HepG2 (cell line): ENCODE measurements at regions not wholly inside any gene's neighbourhood (a gene's known extent, or its start where the extent isn't known, plus 50 kb on each side); places are given as distances from the start of the nearest gene placed in this dataset.

ENCODE experiments used
- ATAC-seq: fragments of 200-7000 bp; cut with Tn5 transposase; 3 replicates; pipeline ENCODE4 v1.9.1; 2020; ENCODE audit warnings: mild to moderate bottlenecking, moderate library complexity
- BruUV-seq: library from RNA; stranded (reverse); fragments of 400-500 nt; replicated peaks from 2 replicates; lab custom pipeline; 2021; lab: Mats Ljungman, UMichigan
- CTCF ChIA-PET: fragments of 300-600 bp; formaldehyde crosslinking; extraction: SDS; loops from one replicate; lab custom pipeline; 2021; ENCODE audit warnings: low total read pairs, inconsistent platforms, low intra/inter-chr PET ratio; lab: Yijun Ruan, JAX
- POLR2A ChIA-PET: fragments of 350-600 bp; sonication (Branson Sonifier 250); formaldehyde crosslinking; loops from one replicate; lab custom pipeline; 2020; ENCODE audit warnings: antibody characterized with exemption, inconsistent platforms; lab: Yijun Ruan, JAX
- DNase-seq: peaks from one replicate; pipeline ENCODE4 v3.0.0-alpha.2; 2015; ENCODE audit warnings: low spot score
- FAIRE-seq: peaks from 3 replicates; lab custom pipeline; 2011; peaks lifted over from hg19 to GRCh38; lab: Jason Lieb, UNC
- H2AFZ ChIP-seq: one replicate; pipeline ENCODE4 v1.6.1; 2011; ENCODE audit warnings: low read length, inconsistent platforms
- H3K27ac ChIP-seq: fragments of 300-600 bp; 3 replicates; pipeline ENCODE4 v1.8.0; 2011; ENCODE audit warnings: mixed run types, mild to moderate bottlenecking, mixed read lengths, low read length, inconsistent platforms; ENCODE audit not compliant: insufficient read depth; ENCODE audit errors: extremely low read length
- H3K27me3 ChIP-seq, 2 experiments: fragments of 200-600 bp in 1 of 2; 2 replicates in 1 of 2; 3 replicates in 1 of 2; pipeline versions ENCODE4 v1.6.0 to v1.8.0; 2011; ENCODE audit warnings: low read length in 2 of 2, mild to moderate bottlenecking in 2 of 2, moderate library complexity in 2 of 2, inconsistent platforms in 1 of 2; ENCODE audit not compliant: insufficient read depth in 2 of 2, control insufficient read depth in 1 of 2
- H3K36me3 ChIP-seq, 2 experiments: fragments of 200-600 bp in 1 of 2; replicated peaks in 1 of 2; 2 replicates in 1 of 2; 3 replicates in 1 of 2; pipeline versions ENCODE4 v1.5.1 to v1.8.0; 2011; ENCODE audit warnings: low read length in 2 of 2, inconsistent platforms in 1 of 2; ENCODE audit not compliant: insufficient read depth in 2 of 2, control insufficient read depth in 1 of 2
- H3K4me1 ChIP-seq: 2 replicates; pipeline ENCODE4 v1.5.1; 2012; ENCODE audit warnings: low read length, inconsistent platforms; ENCODE audit not compliant: insufficient read depth
- H3K4me2 ChIP-seq: 2 replicates; pipeline ENCODE4 v1.6.0; 2011; ENCODE audit warnings: low read depth, low read length, inconsistent platforms
- H3K4me3 ChIP-seq, 3 experiments: fragments of 200-600 bp in 1 of 3; sonication (generic), shearing (Covaris generic) in 1 of 3; replicated peaks in 1 of 3; 2 replicates each; pipeline ENCODE4 v1.5.1; 2011 to 2016; ENCODE audit warnings: low read length in 3 of 3, inconsistent platforms in 2 of 3, low read depth in 2 of 3, mild to moderate bottlenecking in 2 of 3, control low read depth in 1 of 3, mixed read lengths in 1 of 3; ENCODE audit not compliant: insufficient read depth in 1 of 3
- H3K79me2 ChIP-seq: one replicate; pipeline ENCODE4 v1.6.1; 2011; ENCODE audit warnings: low read length, inconsistent platforms; ENCODE audit not compliant: insufficient read depth
- H3K9ac ChIP-seq: 2 replicates; pipeline ENCODE4 v1.6.0; 2011; ENCODE audit warnings: mild to moderate bottlenecking, low read depth, low read length, inconsistent platforms; ENCODE audit not compliant: insufficient read depth
- H3K9me3 ChIP-seq: 2 replicates; pipeline ENCODE4 v1.5.1; 2012; ENCODE audit warnings: mild to moderate bottlenecking, low read length
- H4K20me1 ChIP-seq: 2 replicates; pipeline ENCODE4 v1.6.0; 2011; ENCODE audit warnings: inconsistent platforms, mild to moderate bottlenecking, low read length, moderate library complexity; ENCODE audit not compliant: insufficient read depth
- DNMT3B ChIP-seq: conservative IDR thresholded peaks from 2 replicates; pipeline ENCODE4 v1.6.1; 2016; ENCODE audit warnings: missing biosample characterization, control low read depth
- ELF3 ChIP-seq: IDR thresholded peaks from 2 replicates; pipeline ENCODE4 v1.6.1; 2016; ENCODE audit warnings: missing genetic modification reagents, missing compliant biosample characterization
- HMGA1 ChIP-seq: sonication (generic); formaldehyde crosslinking; conservative IDR thresholded peaks from 2 replicates; pipeline ENCODE4 v1.4.0; 2020; ENCODE audit warnings: missing genetic modification reagents
- HNF4A ChIP-seq: sonication (generic); formaldehyde crosslinking; IDR thresholded peaks from 2 replicates; pipeline ENCODE4 v1.4.0; 2020; ENCODE audit warnings: missing genetic modification reagents
- ISL2 ChIP-seq: sonication (generic); formaldehyde crosslinking; IDR thresholded peaks from 2 replicates; pipeline ENCODE4 v1.5.0; 2020; ENCODE audit warnings: missing genetic modification reagents
- ONECUT2 ChIP-seq: sonication (generic); formaldehyde crosslinking; IDR thresholded peaks from 2 replicates; pipeline ENCODE4 v1.4.0; 2020; ENCODE audit warnings: missing genetic modification reagents
- PHF8 ChIP-seq: sonication (generic); formaldehyde crosslinking; IDR thresholded peaks from 2 replicates; pipeline ENCODE4 v1.5.0; 2020; ENCODE audit warnings: missing genetic modification reagents
- SATB2 ChIP-seq: sonication (generic); formaldehyde crosslinking; IDR thresholded peaks from 2 replicates; pipeline ENCODE4 v1.5.0; 2020; ENCODE audit warnings: missing genetic modification reagents
- ZNF546 ChIP-seq: sonication (generic); formaldehyde crosslinking; conservative IDR thresholded peaks from 2 replicates; pipeline ENCODE4 v1.8.1; 2023; ENCODE audit warnings: mild to moderate bottlenecking, missing genetic modification reagents
- ZNF550 ChIP-seq: sonication (generic); formaldehyde crosslinking; IDR thresholded peaks from 2 replicates; pipeline ENCODE4 v1.4.0; 2020; ENCODE audit warnings: mild to moderate bottlenecking, missing genetic modification reagents, borderline replicate concordance
- ZNF678 ChIP-seq: sonication (generic); formaldehyde crosslinking; IDR thresholded peaks from 2 replicates; pipeline ENCODE4 v1.4.0; 2020; ENCODE audit warnings: mild to moderate bottlenecking, missing genetic modification reagents
- ZNF768 ChIP-seq: sonication (generic); formaldehyde crosslinking; IDR thresholded peaks from 2 replicates; pipeline ENCODE4 v1.4.0; 2020; ENCODE audit warnings: missing genetic modification reagents
- WGBS: methylation state at CpG from one replicate; pipeline ENCODE4 v1.1.6; 2017; ENCODE audit warnings: low lambda C conversion rate; 5-methylcytosine and 5-hydroxymethylcytosine counted together
- in situ Hi-C: cut with HindIII; loops from 2 replicates; pipeline ENCODE4 v1.10.0; 2017; ENCODE audit warnings: low pct_unique_long_range_greater_than_20kb; ENCODE audit not compliant: extremely low pct_ligation_motif_present
- intact Hi-C: fragments of 100-400 bp; cut with micrococcal nuclease; formaldehyde crosslinking; loops from one replicate; pipeline ENCODE4 v1.10.0; 2022; ENCODE audit not compliant: unreplicated experiment
- TF ChIP-seq, protein P1 (sequence below): sonication (generic); formaldehyde crosslinking; IDR thresholded peaks from 2 replicates; pipeline ENCODE4 v1.8.0; 2022; ENCODE audit warnings: missing genetic modification reagents, mild to moderate bottlenecking, inconsistent platforms, borderline replicate concordance
- TF ChIP-seq, protein P2 (sequence below): sonication (generic); formaldehyde crosslinking; IDR thresholded peaks from 2 replicates; pipeline ENCODE4 v1.5.1; 2020; ENCODE audit warnings: missing genetic modification reagents, mild to moderate bottlenecking, borderline replicate concordance
- TF ChIP-seq, protein P3 (sequence below): sonication (generic); formaldehyde crosslinking; IDR thresholded peaks from 2 replicates; pipeline ENCODE4 v1.8.0; 2022; ENCODE audit warnings: mild to moderate bottlenecking, missing genetic modification reagents, moderate library complexity
- TF ChIP-seq, protein P4 (sequence below): sonication (generic); formaldehyde crosslinking; IDR thresholded peaks from 2 replicates; pipeline ENCODE4 v1.5.1; 2020; ENCODE audit warnings: missing genetic modification reagents, mild to moderate bottlenecking, borderline replicate concordance

DNA sequence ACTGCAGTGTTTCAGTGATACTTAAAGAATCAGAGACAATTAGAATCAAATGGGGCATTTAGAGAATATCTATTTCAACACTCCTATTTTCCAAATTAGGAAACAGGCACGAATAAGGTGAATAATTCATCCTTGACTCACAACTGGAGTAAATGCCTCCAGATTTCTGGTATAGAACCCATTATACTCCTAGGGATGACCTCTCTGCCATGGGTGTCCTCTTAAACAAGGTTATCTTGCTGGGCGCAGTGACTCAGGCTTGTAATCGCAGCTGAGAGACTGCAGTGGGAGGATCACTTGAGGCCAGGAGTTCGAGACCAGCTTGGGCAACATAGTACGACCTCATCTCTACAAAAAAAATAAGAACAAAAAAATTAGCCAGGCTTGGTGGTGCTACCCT, 139.8 kb upstream of the ELAC2 start:
- 8% methylated on average over 5 of the region's 5 CpGs for WGBS
- intact Hi-C loops = no loop called here
- H4K20me1 ChIP-seq = no peaks in the 10 kb centered on the region
- H3K4me2 ChIP-seq = no peak overlapping the region
- no peaks in the 10 kb centered on the region for H3K9me3 ChIP-seq
- no peaks in the 10 kb centered on the region for H3K36me3 ChIP-seq
- no peaks in the 10 kb centered on the region for H3K4me1 ChIP-seq
- FAIRE-seq (no peak), DNase-seq (no peak)
- TF ChIP-seq ZNF546 (no peak), ZNF768 (CRISPR knock-in tag) (no peak), HNF4A (CRISPR knock-in tag) (no peak), ZNF550 (CRISPR knock-in tag) (no peak), PHF8 (CRISPR knock-in tag) (no peak), ZNF678 (no peak), DNMT3B (CRISPR knock-in tag) (no peak), SATB2 (CRISPR knock-in tag) (no peak), ONECUT2 (no peak), ELF3 (CRISPR knock-in tag) (no peak), HMGA1 (CRISPR knock-in tag) (no peak), ISL2 (CRISPR knock-in tag) (no peak)
- TF ChIP-seq, protein P1, sequence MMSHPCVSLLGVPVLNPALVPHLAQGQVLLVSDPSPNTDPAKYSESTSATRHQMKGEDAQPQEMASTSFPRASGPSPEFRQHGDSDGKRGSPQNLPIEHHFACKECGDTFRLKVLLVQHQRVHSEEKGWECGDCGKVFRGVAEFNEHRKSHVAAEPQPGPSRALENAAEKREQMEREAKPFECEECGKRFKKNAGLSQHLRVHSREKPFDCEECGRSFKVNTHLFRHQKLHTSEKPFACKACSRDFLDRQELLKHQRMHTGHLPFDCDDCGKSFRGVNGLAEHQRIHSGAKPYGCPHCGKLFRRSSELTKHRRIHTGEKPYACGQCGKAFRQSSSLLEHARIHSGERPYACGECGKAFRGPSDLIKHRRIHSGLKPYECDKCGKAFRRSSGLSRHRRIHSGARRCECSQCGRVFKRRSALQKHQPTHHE (CRISPR knock-in tag) = no peak
- TF ChIP-seq, protein P2, sequence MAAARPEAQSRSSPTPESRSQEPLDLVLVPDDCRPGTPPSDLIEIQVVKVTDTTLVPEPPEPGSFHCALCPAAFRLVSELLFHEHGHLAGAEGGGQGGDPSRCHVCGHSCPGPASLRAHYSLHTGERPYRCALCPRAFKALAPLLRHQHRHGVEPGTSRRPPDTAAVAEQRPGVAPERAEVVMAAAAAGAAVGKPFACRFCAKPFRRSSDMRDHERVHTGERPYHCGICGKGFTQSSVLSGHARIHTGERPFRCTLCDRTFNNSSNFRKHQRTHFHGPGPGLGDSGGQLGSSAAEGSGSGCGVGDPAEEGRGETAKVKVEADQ (CRISPR knock-in tag) = no peak
- TF ChIP-seq, protein P3, sequence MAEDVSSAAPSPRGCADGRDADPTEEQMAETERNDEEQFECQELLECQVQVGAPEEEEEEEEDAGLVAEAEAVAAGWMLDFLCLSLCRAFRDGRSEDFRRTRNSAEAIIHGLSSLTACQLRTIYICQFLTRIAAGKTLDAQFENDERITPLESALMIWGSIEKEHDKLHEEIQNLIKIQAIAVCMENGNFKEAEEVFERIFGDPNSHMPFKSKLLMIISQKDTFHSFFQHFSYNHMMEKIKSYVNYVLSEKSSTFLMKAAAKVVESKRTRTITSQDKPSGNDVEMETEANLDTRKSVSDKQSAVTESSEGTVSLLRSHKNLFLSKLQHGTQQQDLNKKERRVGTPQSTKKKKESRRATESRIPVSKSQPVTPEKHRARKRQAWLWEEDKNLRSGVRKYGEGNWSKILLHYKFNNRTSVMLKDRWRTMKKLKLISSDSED (CRISPR knock-in tag) = no peak
- TF ChIP-seq, protein P4, sequence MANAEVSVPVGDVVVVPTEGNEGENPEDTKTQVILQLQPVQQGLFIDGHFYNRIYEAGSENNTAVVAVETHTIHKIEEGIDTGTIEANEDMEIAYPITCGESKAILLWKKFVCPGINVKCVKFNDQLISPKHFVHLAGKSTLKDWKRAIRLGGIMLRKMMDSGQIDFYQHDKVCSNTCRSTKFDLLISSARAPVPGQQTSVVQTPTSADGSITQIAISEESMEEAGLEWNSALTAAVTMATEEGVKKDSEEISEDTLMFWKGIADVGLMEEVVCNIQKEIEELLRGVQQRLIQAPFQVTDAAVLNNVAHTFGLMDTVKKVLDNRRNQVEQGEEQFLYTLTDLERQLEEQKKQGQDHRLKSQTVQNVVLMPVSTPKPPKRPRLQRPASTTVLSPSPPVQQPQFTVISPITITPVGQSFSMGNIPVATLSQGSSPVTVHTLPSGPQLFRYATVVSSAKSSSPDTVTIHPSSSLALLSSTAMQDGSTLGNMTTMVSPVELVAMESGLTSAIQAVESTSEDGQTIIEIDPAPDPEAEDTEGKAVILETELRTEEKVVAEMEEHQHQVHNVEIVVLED = no peak
- TF ChIP-seq, all 625 proteins: peak for 0
- Histone ChIP-seq H3K27ac (no peak overlapping the region), H3K4me3 (no peak overlapping the region), H2AFZ (no peak overlapping the region), H3K79me2 (no peaks in the 10 kb centered on the region), H3K9ac (no peak overlapping the region), H3K27me3 (no peaks in the 10 kb centered on the region)
- in situ Hi-C loops = no loop called here
- BruUV-seq = no TSS peak
- CTCF ChIA-PET = no interaction called here
- POLR2A ChIA-PET = no interaction called here
- no peak for ATAC-seq
